Right ventricle myocardium inferior (tissue), 1 donor: ENCODE measurements at regions not wholly inside any gene's neighbourhood (a gene's known extent, or its start where the extent isn't known, plus 50 kb on each side); places are given as distances from the start of the nearest gene placed in this dataset.
"Not testable (repeated sequence)": the region's sequence is repeated elsewhere in the genome, so short reads cannot be mapped to it uniquely, and the experiment has no call there.

Experiments used
- ATAC-seq: fragments of 200-7000 bp; cut with Tn5 transposase; one replicate; pipeline ENCODE4 v1.9.1; 2020; ENCODE audit warnings: mild to moderate bottlenecking, moderate library complexity
- DNase-seq: peaks from one replicate; pipeline ENCODE4 v3.0.0; 2021; ENCODE audit errors: missing footprints
- intact Hi-C: fragments of 100-400 bp; cut with DNase I; formaldehyde crosslinking; loops from one replicate; pipeline ENCODE4 v1.11.0; 2022
- donor health status: DM: no; HTN: yes; CAD: no; lungs with severe emphysema.

DNA sequence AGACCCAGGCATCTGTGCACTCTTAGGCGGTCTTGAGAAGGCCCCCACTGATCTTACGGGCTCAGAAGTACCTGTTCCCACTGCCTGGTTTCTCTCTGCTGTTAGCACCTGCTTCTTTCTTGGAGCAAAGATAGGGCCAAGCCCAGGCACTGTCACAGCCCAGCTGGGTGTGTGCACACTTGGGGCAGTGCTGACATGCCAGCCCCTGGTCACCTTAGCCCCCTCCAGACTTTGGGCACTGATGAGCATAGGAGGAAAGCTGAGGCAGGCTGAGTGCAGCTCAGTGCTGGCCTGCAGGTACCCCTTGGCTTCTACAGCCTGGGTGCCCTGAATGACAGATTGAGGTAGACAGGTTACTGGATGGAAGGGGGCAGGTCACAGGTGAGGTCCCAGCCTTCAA is 105.7 kb upstream of the AHI1 start:
- intact Hi-C loops, result no loop called here
- no peak for DNase-seq
- no peak for ATAC-seq

DNA sequence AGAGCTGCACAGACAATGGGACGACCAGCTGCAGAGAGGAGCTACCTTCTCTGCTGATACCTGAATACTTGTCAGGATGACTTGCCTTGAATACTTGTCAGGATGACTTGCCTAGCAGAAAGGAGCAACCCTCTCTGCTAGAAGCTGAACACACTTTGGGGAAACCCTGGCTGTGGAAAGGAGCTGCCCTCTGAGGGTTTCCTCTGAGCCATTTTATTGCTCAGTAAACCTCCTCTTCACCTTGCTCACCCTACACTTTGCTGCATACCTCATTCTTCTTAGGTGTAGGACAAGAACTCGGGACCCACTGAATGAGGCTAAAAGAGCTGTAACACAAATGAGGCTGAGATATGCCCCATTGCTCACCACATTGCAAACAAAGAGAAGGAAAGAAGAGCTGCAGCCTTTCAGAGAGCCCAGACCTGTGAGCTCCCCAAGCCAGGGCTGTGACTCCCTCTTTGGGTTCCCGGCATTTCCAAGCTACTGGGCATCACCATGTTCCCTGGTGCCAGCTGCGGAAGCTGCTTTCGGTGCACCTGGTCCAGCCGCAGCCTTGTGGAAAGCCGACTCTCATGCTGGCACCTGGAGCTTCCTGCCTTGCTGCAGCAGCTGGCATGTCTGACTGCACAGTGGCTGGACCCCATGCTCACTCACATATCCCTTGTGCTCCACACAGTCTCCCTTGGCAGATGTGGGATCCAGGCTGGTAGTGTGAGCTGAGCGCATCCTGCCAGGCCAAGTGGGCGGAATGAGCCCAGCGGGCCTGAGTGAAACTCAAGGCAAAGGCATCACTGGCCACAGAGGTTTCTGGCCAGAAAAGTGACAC is 106.7 kb upstream of the AHI1 start:
- no peak for ATAC-seq
- intact Hi-C loops, result no loop called here
- DNase-seq, result no peak

DNA sequence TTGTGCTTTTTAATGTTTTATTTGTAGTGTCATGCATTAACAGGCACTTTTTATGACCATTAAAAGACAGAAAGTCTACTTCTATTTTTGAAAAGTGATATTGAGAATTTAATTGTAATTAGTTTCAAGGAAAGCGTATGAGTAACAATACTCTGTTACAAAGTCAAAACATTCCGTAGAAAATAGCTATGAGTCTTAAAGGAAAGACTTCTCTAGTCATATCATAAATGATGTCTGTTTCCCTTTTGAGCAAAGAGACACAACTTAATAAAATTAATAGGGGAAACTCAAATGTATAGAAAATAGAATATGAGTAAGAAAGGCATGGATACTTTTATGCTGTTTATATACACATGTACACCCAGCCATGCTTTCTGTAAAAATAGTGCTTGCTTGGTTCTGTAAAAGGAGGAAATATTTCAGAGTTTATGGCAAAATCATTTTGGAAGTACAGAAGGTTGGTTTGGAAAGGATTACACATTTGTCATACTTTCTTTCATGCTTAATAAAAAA is 107.8 kb upstream of the AHI1 start:
- DNase-seq (no peak), ATAC-seq (no peak)
- intact Hi-C loops, result no loop called here

DNA sequence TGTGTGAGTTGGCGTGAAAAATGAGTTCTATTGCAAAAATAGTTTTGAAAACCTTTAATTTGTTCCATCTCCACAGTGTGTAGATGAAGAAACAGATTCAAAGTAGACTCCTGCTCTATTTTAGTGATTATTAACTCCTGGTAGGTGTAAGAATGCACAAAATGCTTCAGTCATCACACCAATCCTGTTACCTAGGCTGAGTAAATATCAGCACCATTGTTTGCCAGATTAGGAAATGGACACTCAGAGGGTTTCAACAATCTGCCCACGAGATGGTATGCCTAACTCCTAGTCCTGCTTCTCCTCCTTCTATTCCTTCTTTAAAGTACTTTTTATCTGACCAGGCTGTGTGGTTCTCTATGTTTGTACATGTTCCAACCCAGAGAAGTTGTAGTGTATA is 108.9 kb upstream of the AHI1 start:
- no peak for DNase-seq
- ATAC-seq, result no peak
- intact Hi-C loops, result no loop called here

DNA sequence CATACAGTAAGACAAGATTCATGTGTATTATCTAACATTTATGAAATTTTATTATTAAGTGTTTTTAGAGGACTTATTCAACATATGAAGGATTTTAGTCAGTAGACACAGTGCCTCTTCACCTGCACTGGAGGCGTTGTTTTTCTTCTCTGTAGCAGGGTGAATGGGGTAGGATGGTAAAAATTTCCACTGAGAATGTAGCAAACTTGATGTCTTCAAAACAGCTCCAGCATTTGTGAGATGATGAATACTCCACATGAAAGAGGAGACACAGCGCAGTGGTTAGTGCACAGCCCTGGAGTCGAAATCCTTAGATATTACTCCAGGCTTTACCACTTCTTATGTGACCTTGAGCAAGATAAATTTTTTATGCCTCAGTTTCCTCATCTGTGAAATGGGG is 110.5 kb upstream of the AHI1 start:
- ATAC-seq (no peak), DNase-seq (no peak)
- intact Hi-C loops, result no loop called here

DNA sequence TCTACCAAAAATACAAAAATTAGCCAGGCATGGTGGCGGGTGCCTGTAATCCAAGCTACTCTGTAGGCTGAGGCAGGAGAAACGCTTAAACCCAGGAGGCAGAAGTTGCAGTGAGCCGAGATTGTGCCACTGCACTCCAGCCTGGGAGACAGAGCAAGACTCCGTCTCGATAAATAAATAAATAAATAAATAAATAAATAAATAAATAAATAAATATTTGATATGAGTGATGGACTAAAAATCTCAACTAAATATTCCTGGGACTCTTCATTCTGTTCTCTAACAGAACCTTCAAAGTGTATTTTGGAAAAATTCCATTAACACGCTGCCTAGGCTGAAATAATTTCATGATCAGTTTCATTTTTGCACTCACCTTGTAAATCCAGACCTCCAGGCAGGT is 112.7 kb upstream of the AHI1 start:
- DNase-seq, ATAC-seq, intact Hi-C loops: not testable (repeated sequence)

DNA sequence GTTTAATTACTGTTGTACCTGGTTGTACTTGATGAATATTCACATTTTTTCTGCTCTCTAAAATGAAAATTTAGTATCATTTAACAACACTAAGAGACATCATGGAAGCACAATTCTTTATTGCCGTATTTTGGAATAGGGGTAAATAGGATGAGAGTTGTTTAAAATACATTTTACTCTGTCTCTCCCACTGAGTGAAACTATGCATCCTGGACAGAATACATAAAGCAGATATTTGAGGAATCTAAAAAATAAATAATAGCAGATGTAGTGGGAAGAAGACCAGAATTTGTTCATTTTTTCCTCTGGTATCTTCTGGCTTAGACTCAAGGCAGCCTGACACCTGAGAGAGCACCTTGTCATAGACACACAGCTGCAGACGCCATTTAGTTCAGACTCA is 119.1 kb upstream of the AHI1 start:
- intact Hi-C loops, result no loop called here
- DNase-seq (no peak), ATAC-seq (no peak)

DNA sequence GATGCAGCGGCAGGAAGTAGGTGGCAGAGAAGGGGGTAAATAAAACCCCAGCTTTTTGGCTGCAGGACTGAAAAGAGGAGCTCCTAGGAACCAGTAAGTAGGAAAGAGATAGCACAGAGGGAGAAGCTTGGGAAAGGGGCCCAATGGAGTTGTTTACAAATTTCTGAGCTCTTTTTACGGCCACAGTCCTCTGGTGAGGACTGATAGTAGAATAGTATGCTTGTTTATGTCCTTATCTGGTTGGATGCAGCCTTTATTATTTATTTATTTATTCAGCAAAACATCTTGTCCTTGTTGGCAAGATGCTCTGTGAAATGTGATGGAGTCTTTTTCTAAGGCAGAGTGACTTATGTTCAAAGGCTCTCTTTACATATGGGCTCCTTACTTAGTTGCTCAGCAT is 119.7 kb upstream of the AHI1 start:
- ATAC-seq (no peak), DNase-seq (no peak)
- intact Hi-C loops, result no loop called here

DNA sequence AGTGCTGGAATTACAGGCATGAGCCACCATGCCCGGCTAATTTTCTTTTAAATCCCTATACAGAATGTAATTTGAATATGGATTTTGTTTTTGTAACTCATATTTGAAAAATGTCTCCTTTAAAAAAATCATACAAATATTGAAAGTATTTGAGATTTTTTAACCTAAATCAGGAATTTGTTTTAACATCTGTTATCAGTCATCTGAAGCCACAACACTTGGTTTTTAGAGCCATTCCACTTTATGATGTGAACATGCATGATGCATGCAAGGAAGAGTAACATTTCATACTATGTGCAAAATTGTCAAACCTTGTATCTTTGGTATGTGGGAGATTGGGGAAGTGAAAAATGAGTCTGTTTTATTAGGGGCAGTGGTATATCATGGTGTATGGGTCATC is 124.5 kb upstream of the AHI1 start:
- no peak for DNase-seq
- intact Hi-C loops, result no loop called here
- no peak for ATAC-seq

DNA sequence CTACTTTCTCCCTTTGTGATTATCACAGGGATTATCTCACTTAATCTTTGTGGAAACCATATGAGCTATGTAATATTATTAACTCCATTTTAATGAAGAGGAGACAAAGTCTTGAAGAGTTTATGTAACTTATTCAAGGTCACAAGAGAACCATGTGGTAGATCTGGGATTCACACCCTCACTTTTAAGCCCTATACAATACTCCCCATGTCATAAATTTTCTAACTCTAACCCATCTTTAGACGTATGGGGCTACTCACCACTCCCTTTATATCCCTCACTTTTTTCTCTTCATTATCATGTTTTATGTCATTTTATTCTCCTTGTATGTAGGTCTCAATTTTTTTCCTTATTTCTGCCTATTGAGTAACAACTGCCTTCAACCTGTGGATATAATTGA is 126.4 kb upstream of the AHI1 start:
- ATAC-seq (no peak), DNase-seq (no peak)
- intact Hi-C loops, result no loop called here

DNA sequence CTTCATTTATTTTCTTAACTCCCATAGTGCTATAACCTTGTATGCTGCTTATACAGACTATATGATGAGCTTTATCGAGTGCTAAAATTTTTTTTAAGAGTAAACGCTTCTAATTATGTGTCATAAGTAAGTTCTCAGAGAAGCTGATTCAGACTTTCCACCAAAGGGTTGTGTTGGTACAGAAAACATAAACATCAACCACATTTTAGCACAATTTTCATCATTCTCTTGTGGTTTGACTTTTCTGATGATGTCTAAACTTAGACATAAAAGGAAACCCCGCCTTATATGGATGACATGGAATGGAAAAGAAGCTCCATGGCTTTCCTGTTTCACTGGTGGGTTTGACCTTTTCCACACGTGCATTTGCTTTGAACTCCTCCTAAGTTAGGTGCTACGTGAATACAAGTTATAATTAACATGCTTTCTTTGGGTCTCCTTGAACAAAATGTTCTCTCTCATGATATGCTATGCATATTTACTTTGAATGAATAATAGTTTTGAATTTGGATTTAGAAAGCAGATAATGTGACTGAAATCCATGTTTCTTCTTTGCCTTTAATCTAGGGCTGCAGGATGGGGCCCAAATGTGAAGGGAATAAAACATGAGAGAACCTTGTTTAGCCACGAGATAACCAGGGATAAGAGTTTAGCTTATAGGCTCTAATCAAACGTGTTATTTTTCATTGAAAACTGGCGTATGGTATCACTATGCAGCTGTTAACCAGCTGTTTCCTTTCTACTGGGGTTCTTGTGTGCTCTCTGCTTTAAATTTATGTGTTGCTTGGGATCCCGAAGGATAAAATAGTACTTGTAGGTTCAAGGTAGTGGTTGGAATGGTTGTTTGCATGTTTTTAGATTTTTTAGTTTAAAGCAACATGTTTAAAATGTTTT is 127.1 kb upstream of the AHI1 start:
- intact Hi-C loops, result no loop called here
- DNase-seq (no peak), ATAC-seq (no peak)

DNA sequence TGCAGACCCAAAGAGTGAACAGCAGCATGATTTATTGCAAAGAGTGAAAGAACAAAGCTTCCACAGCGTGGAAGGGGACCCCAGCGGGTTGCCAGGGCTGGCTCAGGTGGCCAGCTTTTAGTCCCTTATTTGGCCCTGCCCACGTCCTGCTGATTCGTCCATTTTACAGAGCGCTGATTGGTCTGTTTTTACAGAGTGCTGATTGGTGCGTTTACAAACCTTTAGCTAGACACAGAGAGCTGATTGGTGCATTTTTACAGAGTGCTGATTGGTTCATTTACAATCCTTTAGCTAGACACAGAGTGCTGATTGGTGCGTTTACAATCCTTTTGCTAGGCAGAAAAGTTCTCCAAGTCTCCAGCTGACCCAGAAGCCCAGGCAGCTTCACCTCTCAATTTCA is 128.5 kb upstream of the AHI1 start:
- intact Hi-C loops, ATAC-seq, DNase-seq: not testable (repeated sequence)

DNA sequence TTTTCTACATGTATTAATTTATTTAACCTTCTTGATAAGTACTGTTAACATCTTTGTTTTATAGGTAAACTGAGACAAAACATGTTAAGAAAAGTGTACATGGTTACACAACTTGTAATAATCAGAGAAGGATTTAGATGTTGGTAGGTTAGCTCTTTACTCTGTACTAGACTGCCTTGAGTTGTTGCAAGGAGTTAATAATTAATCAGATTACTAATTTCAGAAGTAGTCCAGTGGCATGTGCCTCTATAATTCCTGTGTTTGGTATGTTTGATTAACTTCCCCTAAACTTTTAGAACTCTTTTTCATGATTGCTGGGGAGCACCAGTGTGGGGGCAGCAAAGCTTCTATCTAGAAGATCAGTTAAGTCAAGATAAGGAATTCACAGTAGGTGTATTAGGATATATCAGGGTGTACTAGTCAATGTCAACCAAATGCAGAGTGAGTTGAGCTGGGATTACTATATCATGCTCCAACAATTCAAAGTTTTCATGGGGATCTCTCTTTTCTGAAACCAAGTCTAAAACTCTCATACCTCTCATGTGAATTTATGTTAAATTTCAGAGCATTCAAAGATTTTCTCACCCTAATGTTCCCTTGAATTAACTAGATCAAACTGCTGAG is 129.7 kb upstream of the AHI1 start:
- ATAC-seq (no peak), DNase-seq (no peak)
- intact Hi-C loops, result no loop called here

DNA sequence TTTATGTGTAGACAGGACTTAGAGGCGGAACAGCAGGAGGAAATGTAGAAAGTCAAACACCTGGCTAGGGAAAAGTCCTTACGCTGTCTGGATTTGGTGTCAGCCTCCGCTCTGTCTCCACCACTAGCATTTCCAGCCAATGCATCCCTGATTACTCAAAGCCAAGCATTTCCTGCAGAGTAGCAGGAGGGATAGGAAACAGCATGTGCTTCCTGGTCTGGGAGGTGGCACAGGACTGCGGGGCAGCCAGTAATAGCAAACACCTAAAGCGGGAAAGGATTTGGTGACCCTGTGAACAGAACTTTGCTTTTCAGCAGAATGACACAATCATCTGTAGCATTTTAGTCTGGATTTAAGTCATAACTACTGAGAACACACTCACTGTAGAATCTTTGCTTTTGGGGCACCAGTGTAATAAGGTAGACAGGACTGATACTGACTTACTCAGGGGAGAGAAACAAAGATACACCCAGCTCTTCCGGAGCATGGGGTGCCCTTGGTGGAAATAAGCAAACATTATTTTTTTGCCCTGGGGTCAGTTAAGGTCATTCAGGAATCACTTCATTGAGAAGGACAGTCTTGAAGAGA is 133.3 kb upstream of the AHI1 start:
- intact Hi-C loops, result no loop called here
- ATAC-seq (no peak), DNase-seq (no peak)

DNA sequence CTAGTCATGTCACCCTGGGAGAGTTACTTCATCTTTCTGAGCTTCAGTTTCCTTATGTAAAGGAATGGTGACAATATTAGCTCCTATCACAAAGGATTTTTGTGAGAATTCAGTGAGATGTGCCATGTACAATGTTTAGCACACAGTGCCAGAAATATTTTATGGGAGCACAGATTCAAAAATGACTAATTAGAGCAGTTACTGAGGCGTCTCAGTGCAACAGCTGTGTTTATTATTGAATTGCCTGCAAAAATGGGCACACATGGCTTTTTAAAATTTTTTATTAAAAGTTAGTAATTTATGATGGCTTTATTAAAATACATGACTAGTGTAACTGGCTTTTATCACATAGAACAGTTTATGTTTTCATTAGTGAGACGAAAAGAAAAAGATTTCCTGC is 134.3 kb upstream of the AHI1 start:
- DNase-seq (no peak), ATAC-seq (no peak)
- intact Hi-C loops, result no loop called here

DNA sequence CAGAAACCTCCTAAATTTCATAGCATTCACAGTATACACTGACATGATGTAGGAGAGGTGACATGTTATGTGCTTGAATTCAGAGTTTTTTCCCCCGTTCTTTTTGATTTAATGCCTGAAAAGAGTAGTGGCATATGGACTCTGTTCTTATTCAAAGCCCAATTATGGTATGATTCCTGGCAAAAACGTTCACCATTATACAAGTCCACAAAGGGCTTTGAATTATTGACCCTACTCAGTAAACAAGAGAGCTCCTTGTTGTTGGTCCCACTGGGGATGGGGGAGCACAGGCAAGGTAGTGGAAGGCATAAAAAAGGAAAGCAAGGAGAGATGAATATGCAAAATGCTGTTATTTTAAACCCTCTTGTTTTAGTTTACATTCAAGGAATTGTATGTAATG is 136.0 kb upstream of the AHI1 start:
- intact Hi-C loops, result no loop called here
- DNase-seq, result no peak
- ATAC-seq, result no peak

DNA sequence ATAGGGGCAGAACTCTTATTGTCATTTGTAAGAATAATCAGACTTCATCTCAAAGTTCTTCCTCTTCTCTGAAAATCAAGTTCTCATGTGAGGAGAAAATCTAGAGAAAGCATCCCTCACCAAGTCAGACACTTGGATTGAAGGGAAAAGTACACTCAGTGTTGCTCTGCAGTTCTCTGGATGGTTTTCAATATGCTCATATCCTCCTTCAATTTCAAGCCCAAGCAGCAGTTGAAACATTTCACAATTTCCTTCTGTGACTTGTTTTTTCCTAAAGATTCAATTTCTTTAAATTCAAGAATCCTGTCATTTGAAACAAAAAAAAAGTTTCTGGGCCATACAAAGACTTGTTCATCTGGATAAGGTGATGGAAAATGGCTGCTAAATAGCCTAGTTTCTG is 140.2 kb upstream of the AHI1 start:
- no peak for ATAC-seq
- intact Hi-C loops, result no loop called here
- DNase-seq, result no peak

DNA sequence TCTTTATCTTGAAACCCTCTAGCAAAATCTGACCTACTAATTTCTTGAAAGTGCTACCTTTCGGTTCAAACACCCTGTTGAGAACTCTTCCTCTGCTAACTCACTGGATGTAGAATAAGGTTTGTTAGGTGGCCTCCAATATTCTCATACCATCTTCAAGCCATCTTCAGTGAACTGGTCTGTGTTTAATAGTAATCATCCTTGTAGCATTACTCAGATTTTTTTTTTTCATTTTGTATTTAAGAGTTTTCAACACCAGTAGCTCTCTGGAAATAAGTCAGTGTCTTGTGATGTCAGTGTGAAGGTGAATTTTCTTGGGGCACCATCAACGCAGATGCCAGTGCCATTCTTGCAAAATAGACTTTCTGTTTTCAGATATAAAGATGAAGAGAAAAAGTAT is 140.6 kb upstream of the AHI1 start:
- intact Hi-C loops, result no loop called here
- DNase-seq (no peak), ATAC-seq (no peak)

DNA sequence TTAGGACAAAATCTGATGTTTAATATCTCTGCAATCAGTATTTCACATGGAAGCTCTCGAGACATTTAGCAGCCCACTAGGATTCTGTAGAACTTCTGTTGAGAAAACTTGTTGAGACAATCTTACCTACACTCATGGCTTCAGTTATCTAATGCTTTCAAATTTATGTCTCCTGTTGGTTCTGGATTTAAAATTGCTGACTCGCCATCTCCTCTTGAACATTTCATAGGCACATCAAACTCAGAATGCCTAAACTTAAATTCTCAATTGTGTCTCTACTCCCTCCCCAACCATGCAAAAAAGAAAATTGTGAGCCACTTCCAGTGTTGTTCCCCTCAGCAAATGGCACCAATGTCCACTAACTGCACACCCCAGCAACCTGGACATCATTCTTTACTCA is 142.5 kb upstream of the AHI1 start:
- ATAC-seq (no peak), DNase-seq (no peak)
- intact Hi-C loops, result no loop called here
